Keratinocyte (primary cell): ENCODE measurements at regions not wholly inside any gene's neighbourhood (a gene's known extent, or its start where the extent isn't known, plus 50 kb on each side); places are given as distances from the start of the nearest gene placed in this dataset.

Experiments used
- DNase-seq: peaks from one replicate; pipeline ENCODE4 v3.0.0-alpha.2; 2011; ENCODE audit warnings: low read depth, missing footprints, low spot score
- FAIRE-seq: peaks from 2 replicates; lab custom pipeline; 2011; peaks lifted over from hg19 to GRCh38; lab: Jason Lieb, UNC
- H2AFZ ChIP-seq: 2 replicates; pipeline ENCODE4 v1.6.0; 2012; ENCODE audit warnings: low read length, control low read depth, inconsistent platforms; ENCODE audit not compliant: control insufficient read depth
- H3K27ac ChIP-seq: 2 replicates; pipeline ENCODE4 v1.5.1; 2011; ENCODE audit warnings: low read length; ENCODE audit not compliant: control insufficient read depth, insufficient read depth
- H3K27me3 ChIP-seq: 3 replicates; pipeline ENCODE4 v1.6.0; 2011; ENCODE audit warnings: low read length; ENCODE audit not compliant: control insufficient read depth, insufficient read depth; ENCODE audit errors: extremely low read depth
- H3K36me3 ChIP-seq, 2 experiments: 2 replicates in 1 of 2; 3 replicates in 1 of 2; pipeline ENCODE4 v1.5.1; 2011; ENCODE audit warnings: low read length in 2 of 2, mild to moderate bottlenecking in 1 of 2; ENCODE audit not compliant: control insufficient read depth in 2 of 2, insufficient read depth in 2 of 2; ENCODE audit errors: extremely low read depth in 1 of 2
- H3K4me1 ChIP-seq: 3 replicates; pipeline ENCODE4 v1.5.1; 2011; ENCODE audit warnings: low read length; ENCODE audit not compliant: control insufficient read depth, insufficient read depth; ENCODE audit errors: extremely low read depth
- H3K4me2 ChIP-seq: 3 replicates; pipeline ENCODE4 v1.6.0; 2011; ENCODE audit warnings: low read depth, low read length; ENCODE audit not compliant: control insufficient read depth, insufficient read depth; ENCODE audit errors: extremely low read depth
- H3K4me3 ChIP-seq, 3 experiments: fragments of 200-600 bp in 1 of 3; sonication (generic) in 1 of 3; 2 replicates in 2 of 3; 3 replicates in 1 of 3; pipeline ENCODE4 v1.5.1; 2011 to 2016; ENCODE audit warnings: low read length in 3 of 3, mild to moderate bottlenecking in 3 of 3, control low read depth in 2 of 3, inconsistent platforms in 1 of 3, low read depth in 1 of 3, mixed read lengths in 1 of 3, mixed run types in 1 of 3, moderate library complexity in 1 of 3; ENCODE audit not compliant: control insufficient read depth in 2 of 3, insufficient read depth in 2 of 3; ENCODE audit errors: extremely low read depth in 1 of 3
- H3K79me2 ChIP-seq: 2 replicates; pipeline ENCODE4 v1.6.0; 2012; ENCODE audit warnings: low read length; ENCODE audit not compliant: control insufficient read depth, insufficient read depth
- H3K9ac ChIP-seq: 3 replicates; pipeline ENCODE4 v1.6.0; 2011; ENCODE audit warnings: low read length; ENCODE audit not compliant: control insufficient read depth, insufficient read depth; ENCODE audit errors: extremely low read depth
- H3K9me1 ChIP-seq: 3 replicates; pipeline ENCODE4 v1.6.0; 2011; ENCODE audit warnings: low read length; ENCODE audit not compliant: control insufficient read depth, insufficient read depth; ENCODE audit errors: extremely low read depth
- H3K9me3 ChIP-seq: 2 replicates; pipeline ENCODE4 v1.5.1; 2012; ENCODE audit warnings: low read depth, low read length; ENCODE audit not compliant: control insufficient read depth
- H4K20me1 ChIP-seq: 3 replicates; pipeline ENCODE4 v1.6.0; 2011; ENCODE audit warnings: low read length; ENCODE audit not compliant: control insufficient read depth, insufficient read depth; ENCODE audit errors: extremely low read depth
- EZH2 ChIP-seq: IDR thresholded peaks from one replicate; pipeline ENCODE4 v1.6.1; 2012; ENCODE audit warnings: inconsistent platforms, mild to moderate bottlenecking, low read length, moderate library complexity
- dilution Hi-C: fragments of 300-500 bp; cut with MboI; formaldehyde crosslinking; loops from one replicate; pipeline ENCODE4 v1.7.0; 2020; ENCODE audit warnings: low sequenced_read_pairs; ENCODE audit not compliant: extremely low pct_ligation_motif_present
- TF ChIP-seq, protein P1 (sequence below), 3 experiments: IDR thresholded peaks in 1 of 3; conservative IDR thresholded peaks in 1 of 3; optimal IDR thresholded peaks in 1 of 3; 2 replicates in 2 of 3; 3 replicates in 1 of 3; pipeline versions ENCODE3 to v1.5.1; 2011; ENCODE audit warnings: low read length in 3 of 3, mild to moderate bottlenecking in 3 of 3, moderate library complexity in 2 of 3, control low read depth in 1 of 3, inconsistent platforms in 1 of 3; ENCODE audit not compliant: insufficient read depth in 2 of 3; ENCODE audit errors: extremely low read depth in 1 of 3

DNA sequence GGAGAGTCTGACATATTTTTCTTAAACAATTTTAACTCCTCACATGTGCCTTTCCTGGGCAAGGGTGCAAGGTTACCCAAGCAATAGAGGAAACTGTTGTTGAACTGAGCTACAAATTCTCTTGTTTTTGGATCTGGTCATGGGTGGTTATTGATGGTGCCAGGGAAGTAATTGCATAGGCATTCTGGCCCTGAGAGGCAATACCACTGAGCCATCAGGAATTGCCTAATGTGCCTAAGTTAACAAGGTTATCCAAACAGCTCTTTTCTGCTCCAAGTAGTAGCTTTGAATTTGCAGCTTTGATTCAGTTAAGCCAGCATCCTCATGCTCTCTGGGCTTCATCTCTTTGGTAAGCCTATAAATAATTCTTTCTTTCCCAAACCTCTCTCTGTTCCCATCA lies 266.0 kb upstream of the BTBD3 start:
- TF ChIP-seq EZH2, result no peak
- no peak overlapping the region for H3K4me2 ChIP-seq
- no peak overlapping the region for H3K27ac ChIP-seq
- H3K4me1 ChIP-seq, result no peaks in the 10 kb centered on the region
- no peaks in the 10 kb centered on the region for H3K79me2 ChIP-seq
- FAIRE-seq (no peak), DNase-seq (no peak)
- no peaks in the 10 kb centered on the region for H4K20me1 ChIP-seq
- H2AFZ ChIP-seq, result no peak overlapping the region
- no peak overlapping the region for H3K9ac ChIP-seq
- dilution Hi-C loops, result no loop called here
- H3K4me3 ChIP-seq, result no peak overlapping the region
- H3K9me3 ChIP-seq, result no peaks in the 10 kb centered on the region
- no peaks in the 10 kb centered on the region for H3K27me3 ChIP-seq
- no peaks in the 10 kb centered on the region for H3K9me1 ChIP-seq
- no peaks in the 10 kb centered on the region for H3K36me3 ChIP-seq

DNA sequence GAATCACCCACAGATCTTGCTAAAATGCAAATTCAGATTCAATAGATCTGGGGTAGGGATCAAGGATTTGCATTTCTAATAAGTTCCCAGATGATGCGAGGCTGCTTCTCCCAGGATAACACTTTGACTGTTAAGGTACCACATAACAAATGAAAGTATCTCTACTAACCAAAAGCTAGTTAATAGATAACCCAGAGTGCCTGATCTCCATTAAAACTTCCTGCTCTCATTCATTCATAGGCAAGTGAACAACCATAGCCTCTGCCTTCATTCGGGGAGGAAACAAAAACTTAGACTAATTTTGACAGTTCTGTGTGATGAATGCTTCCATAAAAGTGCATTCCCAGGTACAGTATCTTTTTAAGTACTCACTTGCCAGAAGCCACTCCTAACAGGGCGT lies 265.6 kb upstream of the BTBD3 start:
- no peaks in the 10 kb centered on the region for H3K4me1 ChIP-seq
- H3K9me3 ChIP-seq, result no peaks in the 10 kb centered on the region
- no peak overlapping the region for H3K4me2 ChIP-seq
- dilution Hi-C loops, result no loop called here
- no peaks in the 10 kb centered on the region for H3K79me2 ChIP-seq
- DNase-seq (no peak), FAIRE-seq (no peak)
- no peak overlapping the region for H3K4me3 ChIP-seq
- H3K9me1 ChIP-seq, result no peaks in the 10 kb centered on the region
- no peak overlapping the region for H2AFZ ChIP-seq
- H3K36me3 ChIP-seq, result no peaks in the 10 kb centered on the region
- H4K20me1 ChIP-seq, result no peaks in the 10 kb centered on the region
- TF ChIP-seq, protein P1, sequence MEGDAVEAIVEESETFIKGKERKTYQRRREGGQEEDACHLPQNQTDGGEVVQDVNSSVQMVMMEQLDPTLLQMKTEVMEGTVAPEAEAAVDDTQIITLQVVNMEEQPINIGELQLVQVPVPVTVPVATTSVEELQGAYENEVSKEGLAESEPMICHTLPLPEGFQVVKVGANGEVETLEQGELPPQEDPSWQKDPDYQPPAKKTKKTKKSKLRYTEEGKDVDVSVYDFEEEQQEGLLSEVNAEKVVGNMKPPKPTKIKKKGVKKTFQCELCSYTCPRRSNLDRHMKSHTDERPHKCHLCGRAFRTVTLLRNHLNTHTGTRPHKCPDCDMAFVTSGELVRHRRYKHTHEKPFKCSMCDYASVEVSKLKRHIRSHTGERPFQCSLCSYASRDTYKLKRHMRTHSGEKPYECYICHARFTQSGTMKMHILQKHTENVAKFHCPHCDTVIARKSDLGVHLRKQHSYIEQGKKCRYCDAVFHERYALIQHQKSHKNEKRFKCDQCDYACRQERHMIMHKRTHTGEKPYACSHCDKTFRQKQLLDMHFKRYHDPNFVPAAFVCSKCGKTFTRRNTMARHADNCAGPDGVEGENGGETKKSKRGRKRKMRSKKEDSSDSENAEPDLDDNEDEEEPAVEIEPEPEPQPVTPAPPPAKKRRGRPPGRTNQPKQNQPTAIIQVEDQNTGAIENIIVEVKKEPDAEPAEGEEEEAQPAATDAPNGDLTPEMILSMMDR (optimal IDR thresholded peaks at IDR 0.05 in 1 of 3, IDR thresholded peaks at IDR 0.05 in 1 of 3, conservative IDR thresholded peaks at IDR 0.05 in 1 of 3; ENCODE audit: extremely low read depth in 1 of 3, insufficient read depth in 2 of 3, low read length in 3 of 3), result no peak
- TF ChIP-seq EZH2, result no peak
- H3K27me3 ChIP-seq, result no peaks in the 10 kb centered on the region
- H3K9ac ChIP-seq, result no peak overlapping the region
- H3K27ac ChIP-seq, result no peak overlapping the region

DNA sequence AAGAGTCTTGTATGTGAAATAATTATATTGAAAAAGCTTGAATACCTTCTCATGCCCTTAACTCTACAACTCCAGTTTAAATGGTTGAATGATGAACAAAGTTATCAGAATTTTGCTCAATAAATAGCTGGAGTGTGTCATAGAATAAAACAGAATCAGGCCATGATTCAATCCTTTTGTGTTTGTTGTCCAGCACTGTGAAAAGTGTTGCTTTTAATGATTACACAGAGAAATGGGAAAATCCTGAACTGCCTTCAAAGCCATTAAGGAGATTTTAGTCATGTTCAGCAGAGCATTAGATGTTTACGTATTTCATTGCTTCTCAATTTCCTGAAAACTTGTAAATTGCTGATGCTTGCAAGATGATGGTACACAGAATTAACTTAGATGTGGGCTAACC lies 262.9 kb upstream of the BTBD3 start:
- Histone ChIP-seq H2AFZ (no peak overlapping the region), H4K20me1 (no peaks in the 10 kb centered on the region), H3K36me3 (no peaks in the 10 kb centered on the region), H3K4me3 (no peak overlapping the region), H3K9me3 (no peaks in the 10 kb centered on the region), H3K27me3 (no peaks in the 10 kb centered on the region), H3K4me1 (no peaks in the 10 kb centered on the region), H3K9ac (no peak overlapping the region), H3K4me2 (no peak overlapping the region), H3K27ac (no peak overlapping the region), H3K9me1 (no peaks in the 10 kb centered on the region), H3K79me2 (no peaks in the 10 kb centered on the region)
- no peak for TF ChIP-seq EZH2
- TF ChIP-seq, protein P1 (optimal IDR thresholded peaks at IDR 0.05 in 1 of 3, IDR thresholded peaks at IDR 0.05 in 1 of 3, conservative IDR thresholded peaks at IDR 0.05 in 1 of 3; ENCODE audit: extremely low read depth in 1 of 3, insufficient read depth in 2 of 3, low read length in 3 of 3), result no peak
- FAIRE-seq (no peak), DNase-seq (no peak)
- dilution Hi-C loops, result no loop called here
